Gastrocnemius medialis (tissue), 4 donors: ENCODE measurements at regions not wholly inside any gene's neighbourhood (a gene's known extent, or its start where the extent isn't known, plus 50 kb on each side); places are given as distances from the start of the nearest gene placed in this dataset.

Experiments used
- ATAC-seq, 2 donors: fragments of 150-250 bp; one replicate each; pipeline ENCODE4 v1.9.1; 2016
- DNase-seq, 2 donors: peaks; one replicate each; pipeline ENCODE4 v3.0.0-alpha.2; 2019
- H3K27ac ChIP-seq, 4 donors: fragments of 200-600 bp; sonication (generic); 1 replicate in 1 of 4; 2 replicates in 3 of 4; pipeline ENCODE4 v1.5.1; 2016 to 2018; ENCODE audit warnings: mild to moderate bottlenecking in 2 of 4, moderate library complexity in 1 of 4
- H3K27me3 ChIP-seq, 3 donors: fragments of 200-600 bp; sonication (generic) in 2 of 3; 1 replicate in 1 of 3; 2 replicates in 2 of 3; pipeline versions ENCODE4 v1.5.1 to v1.6.0; 2016 to 2019; ENCODE audit warnings: mild to moderate bottlenecking in 1 of 3, moderate library complexity in 1 of 3
- H3K36me3 ChIP-seq, 2 donors: fragments of 200-600 bp; sonication (generic) in 1 of 2; one replicate each; pipeline ENCODE4 v1.5.1; 2017 to 2018
- H3K4me1 ChIP-seq, 2 donors: fragments of 200-600 bp; sonication (generic) in 1 of 2; one replicate each; pipeline ENCODE4 v1.5.1; 2016 to 2017; ENCODE audit warnings: mild to moderate bottlenecking in 2 of 2
- H3K4me3 ChIP-seq, 4 donors: fragments of 200-600 bp; sonication (generic) in 3 of 4; 1 replicate in 1 of 4; 2 replicates in 3 of 4; pipeline ENCODE4 v1.5.1; 2016 to 2019; ENCODE audit warnings: mild to moderate bottlenecking in 2 of 4
- H3K9me3 ChIP-seq, 3 donors: fragments of 200-600 bp; sonication (generic) in 2 of 3; 1 replicate in 1 of 3; 2 replicates in 2 of 3; pipeline ENCODE4 v1.5.1; 2016 to 2019
- POLR2A ChIP-seq, 2 donors: fragments of 450-650 bp; IDR thresholded peaks; one replicate each; pipeline ENCODE4 v1.6.1; 2017; ENCODE audit warnings: antibody characterized with exemption in 2 of 2, mild to moderate bottlenecking in 2 of 2, moderate library complexity in 2 of 2
- in situ Hi-C, 4 donors: fragments of 200-750 bp; cut with MboI; loops; one replicate each; pipeline versions ENCODE4 v1.15.0 to v1.8.0; 2017; ENCODE audit warnings: low sequenced_read_pairs in 4 of 4
- intact Hi-C: fragments of 100-400 bp; cut with DNase I; formaldehyde crosslinking; loops from one replicate; pipeline ENCODE4 v1.15.1; 2023; ENCODE audit warnings: low total_unique reads
- TF ChIP-seq, protein P1 (sequence below), 5 experiments: fragments of 450-650 bp in 3 of 5; fragments of 200-600 bp in 2 of 5; sonication (generic) in 2 of 5; IDR thresholded peaks in 4 of 5; conservative IDR thresholded peaks in 1 of 5; 1 replicate in 4 of 5; 2 replicates in 1 of 5; pipeline ENCODE4 v1.5.1; 2016 to 2019; ENCODE audit warnings: antibody characterized with exemption in 5 of 5, mild to moderate bottlenecking in 3 of 5, moderate library complexity in 3 of 5

DNA sequence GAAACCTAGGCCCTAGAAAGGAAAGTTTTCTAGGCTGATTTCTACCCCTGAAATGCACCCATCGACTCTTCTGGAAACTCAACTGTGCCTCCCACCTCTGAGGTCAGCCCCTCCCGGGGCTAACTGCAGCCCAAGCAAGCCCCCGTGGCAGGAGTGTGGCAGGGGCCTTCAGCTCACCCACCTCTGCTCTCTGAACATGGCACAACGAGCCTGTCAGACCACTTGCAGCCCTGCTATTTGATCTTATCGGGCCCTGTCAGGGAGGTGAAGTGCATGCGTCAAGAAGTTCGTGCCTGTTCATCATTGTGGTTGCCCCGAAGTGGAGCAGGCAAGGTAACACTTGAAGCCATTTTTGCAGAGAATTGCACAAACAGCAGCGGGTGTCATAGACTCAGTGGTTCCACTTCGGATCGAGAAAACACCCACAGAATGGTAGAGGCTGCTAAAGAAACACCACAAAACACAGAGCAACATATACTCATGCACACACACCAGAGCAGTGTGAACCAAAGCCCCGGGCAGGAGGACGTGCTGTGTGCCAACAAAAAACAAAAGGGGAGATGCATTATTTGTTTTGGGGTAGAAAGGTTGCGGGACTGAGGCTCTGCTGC lies 262.7 kb downstream of the ETS1 start:
- ATAC-seq (no peak), DNase-seq (peak in 1 of 2 donors; percentile 20)
- TF ChIP-seq, protein P1, sequence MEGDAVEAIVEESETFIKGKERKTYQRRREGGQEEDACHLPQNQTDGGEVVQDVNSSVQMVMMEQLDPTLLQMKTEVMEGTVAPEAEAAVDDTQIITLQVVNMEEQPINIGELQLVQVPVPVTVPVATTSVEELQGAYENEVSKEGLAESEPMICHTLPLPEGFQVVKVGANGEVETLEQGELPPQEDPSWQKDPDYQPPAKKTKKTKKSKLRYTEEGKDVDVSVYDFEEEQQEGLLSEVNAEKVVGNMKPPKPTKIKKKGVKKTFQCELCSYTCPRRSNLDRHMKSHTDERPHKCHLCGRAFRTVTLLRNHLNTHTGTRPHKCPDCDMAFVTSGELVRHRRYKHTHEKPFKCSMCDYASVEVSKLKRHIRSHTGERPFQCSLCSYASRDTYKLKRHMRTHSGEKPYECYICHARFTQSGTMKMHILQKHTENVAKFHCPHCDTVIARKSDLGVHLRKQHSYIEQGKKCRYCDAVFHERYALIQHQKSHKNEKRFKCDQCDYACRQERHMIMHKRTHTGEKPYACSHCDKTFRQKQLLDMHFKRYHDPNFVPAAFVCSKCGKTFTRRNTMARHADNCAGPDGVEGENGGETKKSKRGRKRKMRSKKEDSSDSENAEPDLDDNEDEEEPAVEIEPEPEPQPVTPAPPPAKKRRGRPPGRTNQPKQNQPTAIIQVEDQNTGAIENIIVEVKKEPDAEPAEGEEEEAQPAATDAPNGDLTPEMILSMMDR (IDR thresholded peaks at IDR 0.05 in 4 of 5, conservative IDR thresholded peaks at IDR 0.05 in 1 of 5): no peak
- no peak for TF ChIP-seq POLR2A (IDR thresholded peaks at IDR 0.05)
- in situ Hi-C loops (no loop called here), intact Hi-C loops (no loop called here)
- Histone ChIP-seq H3K9me3 (no peaks in the 10 kb centered on the region), H3K27me3 (no peaks in the 10 kb centered on the region), H3K36me3 (no peaks in the 10 kb centered on the region), H3K4me3 (no peak overlapping the region), H3K4me1 (peaks cover 0 to 6% of the 10 kb centered on the region in 2 donors), H3K27ac (no peak overlapping the region)

DNA sequence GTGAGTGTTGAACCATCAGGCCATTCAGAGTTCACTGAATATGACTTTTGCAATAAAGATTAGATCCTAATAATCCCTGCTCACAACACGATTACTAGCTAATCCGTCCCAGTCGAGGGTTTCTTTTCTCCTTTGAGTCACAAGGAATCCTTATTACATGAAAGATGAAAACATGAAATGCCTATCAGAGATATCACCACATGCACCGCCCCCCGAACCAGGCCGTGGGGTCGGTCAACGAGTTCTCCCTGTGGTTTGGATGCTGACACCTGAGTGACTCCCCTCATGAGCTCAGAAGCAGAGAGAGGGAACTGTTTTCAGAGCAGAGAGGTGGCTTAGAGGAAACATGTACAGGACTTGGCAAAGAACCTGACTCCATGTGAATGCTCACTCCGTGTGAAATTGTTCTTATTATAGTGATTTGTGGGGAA lies 263.3 kb downstream of the ETS1 start:
- Histone ChIP-seq H3K36me3 (no peaks in the 10 kb centered on the region), H3K27me3 (no peaks in the 10 kb centered on the region), H3K4me1 (peaks cover 0 to 6% of the 10 kb centered on the region in 2 donors), H3K27ac (no peak overlapping the region), H3K4me3 (no peak overlapping the region), H3K9me3 (no peaks in the 10 kb centered on the region)
- ATAC-seq (no peak), DNase-seq (no peak)
- in situ Hi-C loops (no loop called here), intact Hi-C loops (no loop called here)
- TF ChIP-seq POLR2A (IDR thresholded peaks at IDR 0.05): no peak
- TF ChIP-seq, protein P1 (IDR thresholded peaks at IDR 0.05 in 4 of 5, conservative IDR thresholded peaks at IDR 0.05 in 1 of 5): no peak

DNA sequence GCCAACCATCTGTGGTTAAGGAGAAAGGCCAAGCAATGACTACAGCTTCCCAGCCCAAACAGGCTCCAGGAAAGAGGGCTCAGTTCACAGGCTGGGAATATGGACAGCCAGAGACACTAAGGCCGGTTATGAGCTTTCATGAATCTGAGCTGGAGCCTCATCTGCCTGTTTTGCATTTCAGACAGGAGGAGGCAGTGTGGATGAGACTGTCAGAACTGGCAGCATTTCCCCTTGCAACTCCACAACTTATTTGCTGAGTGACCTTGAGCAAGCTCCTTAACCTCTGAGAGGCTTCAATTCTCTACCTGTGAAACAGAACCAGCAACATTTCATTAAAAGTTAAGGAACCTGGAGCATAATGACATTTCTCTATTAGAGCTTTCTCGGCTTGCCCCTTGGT lies 264.0 kb downstream of the ETS1 start:
- ATAC-seq: no peak
- H3K4me3 ChIP-seq: no peak overlapping the region
- intact Hi-C loops (no loop called here), in situ Hi-C loops (no loop called here)
- peaks cover 0 to under 1% of the 10 kb centered on the region in 2 donors for H3K4me1 ChIP-seq
- no peak overlapping the region for H3K27ac ChIP-seq
- no peaks in the 10 kb centered on the region for H3K36me3 ChIP-seq
- no peak for TF ChIP-seq POLR2A (IDR thresholded peaks at IDR 0.05)
- TF ChIP-seq, protein P1 (IDR thresholded peaks at IDR 0.05 in 4 of 5, conservative IDR thresholded peaks at IDR 0.05 in 1 of 5): no peak
- DNase-seq: no peak
- no peaks in the 10 kb centered on the region for H3K9me3 ChIP-seq
- H3K27me3 ChIP-seq: no peaks in the 10 kb centered on the region

DNA sequence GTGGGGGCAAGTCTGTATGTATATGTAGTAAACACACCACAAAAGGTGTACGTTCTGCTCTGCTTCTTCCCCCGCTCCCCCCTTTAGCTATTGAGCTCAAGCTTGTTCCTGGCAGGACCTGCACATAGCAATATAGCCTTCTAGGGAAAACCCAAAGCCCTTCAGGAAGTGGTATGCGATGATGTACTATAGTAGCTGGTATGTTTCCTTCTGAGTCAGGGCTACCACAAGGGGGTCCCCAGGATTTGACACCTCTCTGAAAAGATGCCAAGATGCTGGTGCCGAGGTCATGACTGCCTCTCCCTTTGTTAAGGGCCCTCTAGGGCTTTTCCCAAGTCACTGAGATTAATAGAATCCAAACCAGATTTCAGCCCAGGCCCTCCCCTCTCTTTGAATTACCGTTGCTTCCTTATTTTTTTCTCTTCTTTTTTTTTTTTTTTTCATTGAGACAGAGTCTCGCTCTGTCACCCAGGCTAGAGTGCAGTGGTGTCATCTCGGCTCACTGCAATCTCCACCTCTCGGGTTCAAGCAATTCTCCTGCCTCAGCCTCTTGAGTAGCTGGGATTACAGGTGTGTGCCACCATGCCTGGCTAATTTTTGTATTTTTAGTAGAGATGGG lies 268.4 kb downstream of the ETS1 start:
- no peaks in the 10 kb centered on the region for H3K27me3 ChIP-seq
- no peak for ATAC-seq
- in situ Hi-C loops (no loop called here), intact Hi-C loops (no loop called here)
- H3K9me3 ChIP-seq: no peaks in the 10 kb centered on the region
- no peak for DNase-seq
- H3K36me3 ChIP-seq: no peaks in the 10 kb centered on the region
- H3K4me3 ChIP-seq: no peak overlapping the region
- H3K4me1 ChIP-seq: no peaks in the 10 kb centered on the region
- TF ChIP-seq, protein P1 (IDR thresholded peaks at IDR 0.05 in 4 of 5, conservative IDR thresholded peaks at IDR 0.05 in 1 of 5): no peak
- TF ChIP-seq POLR2A (IDR thresholded peaks at IDR 0.05): no peak
- no peak overlapping the region for H3K27ac ChIP-seq
